GM21529 (cell line): ENCODE measurements at regions not wholly inside any gene's neighbourhood (a gene's known extent, or its start where the extent isn't known, plus 50 kb on each side); places are given as distances from the start of the nearest gene placed in this dataset.

Experiments used
- ATAC-seq: cut with Tn5 transposase; IDR thresholded peaks from one replicate; pipeline ENCODE4 v1.9.1; 2021; ENCODE audit not compliant: unreplicated experiment

DNA sequence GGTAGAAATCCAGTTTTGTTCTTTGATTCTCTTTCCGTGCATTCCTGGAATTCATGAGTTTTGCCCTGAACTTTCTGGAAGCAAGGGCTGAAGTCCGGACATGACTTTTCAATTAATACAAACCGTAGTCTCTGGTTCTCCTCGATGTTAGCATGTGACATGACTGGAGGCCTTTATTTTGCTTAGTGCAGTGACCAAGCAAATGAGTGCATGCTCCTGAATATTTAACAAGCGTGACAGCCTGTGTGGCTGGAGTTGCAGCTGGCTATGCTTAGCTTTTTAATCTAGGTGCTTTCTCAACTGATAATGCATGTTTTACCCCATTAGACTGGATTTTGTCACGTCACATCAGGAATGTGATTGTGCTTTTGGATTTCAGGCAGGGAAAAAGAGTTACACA is 302.1 kb downstream of the MAP2K6 start:
- ATAC-seq, result no peak

DNA sequence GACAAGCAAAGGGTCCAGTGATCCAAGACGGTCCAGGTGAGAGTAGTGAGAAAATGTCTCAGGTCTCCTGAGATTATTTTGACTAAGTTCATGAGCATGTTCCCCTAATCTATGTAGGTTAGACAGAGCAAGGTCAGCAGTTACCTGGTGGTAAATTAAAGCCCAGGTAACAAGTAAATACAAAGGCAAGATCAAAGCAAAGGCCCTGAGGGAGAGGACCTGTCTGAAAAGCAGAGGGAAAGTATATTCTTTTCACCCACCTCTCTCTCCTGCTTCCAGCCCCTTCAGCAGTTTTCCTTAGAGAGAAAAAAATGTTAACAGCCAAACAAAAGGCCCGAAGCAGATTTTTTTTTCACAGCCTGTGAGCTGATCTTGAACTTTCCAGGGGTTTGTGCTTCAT is 302.7 kb downstream of the MAP2K6 start:
- ATAC-seq, result no peak

DNA sequence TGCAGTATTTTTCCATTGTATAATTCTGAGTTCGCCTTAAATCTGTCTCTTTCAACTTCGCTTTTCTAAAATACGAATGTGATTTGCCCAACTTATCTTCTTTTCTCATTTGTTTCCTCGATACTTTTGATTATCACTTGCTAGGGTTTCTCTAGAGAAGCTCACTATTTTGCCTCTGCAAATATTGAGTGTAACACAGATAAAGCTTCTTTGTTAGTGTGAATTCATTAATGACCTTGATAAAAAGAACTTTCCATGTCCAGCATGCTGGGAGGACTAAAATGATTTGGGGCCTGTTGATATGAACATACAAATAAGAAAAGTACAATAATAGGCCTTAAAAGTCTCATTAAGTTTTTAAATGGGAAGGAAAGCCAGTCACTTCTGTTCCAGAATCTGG is 303.3 kb downstream of the MAP2K6 start:
- ATAC-seq, result no peak

DNA sequence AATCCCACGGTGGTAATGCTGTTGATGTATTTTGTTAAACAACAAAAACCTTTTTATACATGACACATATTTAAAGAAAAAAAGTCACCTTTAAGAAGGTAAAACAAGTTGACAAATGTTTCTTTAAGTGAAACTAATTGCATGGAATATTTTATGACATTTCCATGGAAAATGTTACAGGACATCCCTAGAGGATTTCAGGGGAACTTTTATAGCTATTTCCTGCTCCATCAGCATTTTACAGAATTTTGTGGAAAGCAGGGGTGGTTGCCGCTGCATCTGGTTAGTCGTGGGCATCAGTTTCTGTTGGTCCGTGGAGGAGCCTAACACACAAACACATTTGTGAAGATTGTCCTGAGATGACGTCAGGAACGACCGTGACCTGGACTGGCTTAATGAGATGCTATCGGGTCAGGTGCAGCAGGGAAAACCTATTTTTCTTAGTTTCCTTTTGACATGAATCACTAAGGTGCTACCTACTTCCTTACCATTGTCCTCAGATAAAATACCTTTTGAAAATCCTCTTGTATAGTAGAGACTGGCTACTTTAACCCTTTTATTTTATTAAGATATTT is 305.1 kb downstream of the MAP2K6 start:
- no peak for ATAC-seq

DNA sequence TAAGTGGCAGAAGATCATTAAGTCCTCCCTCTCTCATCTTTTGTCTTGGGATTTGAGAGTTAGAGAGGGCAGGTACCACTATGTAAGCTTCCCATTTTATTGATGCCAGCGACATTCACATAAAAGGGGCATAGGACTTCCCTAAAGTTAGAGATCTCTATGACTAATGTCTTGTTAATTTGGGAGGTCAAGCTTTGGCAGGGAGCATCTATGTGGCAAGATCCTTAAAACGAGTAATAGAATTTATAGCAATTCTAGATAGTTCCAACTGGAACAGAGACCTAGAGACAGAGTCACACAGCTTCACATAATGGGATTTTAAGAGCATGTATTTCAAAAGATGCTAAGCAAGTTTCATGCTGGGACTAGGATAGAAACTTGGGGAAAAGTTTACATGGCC is 308.0 kb downstream of the MAP2K6 start:
- ATAC-seq, result no peak

DNA sequence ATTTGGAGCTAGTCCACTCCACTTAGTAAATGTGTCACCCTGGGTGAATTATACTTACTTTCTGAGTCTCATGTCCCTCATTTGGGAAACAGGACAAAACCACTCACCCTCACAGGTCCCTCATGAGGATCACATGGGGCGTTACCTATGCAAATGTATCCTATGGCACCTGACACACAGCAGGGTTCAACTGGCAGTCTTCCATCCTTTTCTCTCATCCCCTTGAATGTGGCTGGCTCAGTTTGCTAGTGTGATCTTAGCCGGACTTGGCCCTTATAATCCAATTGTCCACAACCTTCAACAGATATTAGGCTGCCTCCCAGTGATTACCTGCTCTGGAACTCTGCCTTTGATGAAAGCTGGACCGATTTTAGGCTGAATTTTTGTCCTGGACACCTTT is 308.8 kb downstream of the MAP2K6 start:
- ATAC-seq, result no peak

DNA sequence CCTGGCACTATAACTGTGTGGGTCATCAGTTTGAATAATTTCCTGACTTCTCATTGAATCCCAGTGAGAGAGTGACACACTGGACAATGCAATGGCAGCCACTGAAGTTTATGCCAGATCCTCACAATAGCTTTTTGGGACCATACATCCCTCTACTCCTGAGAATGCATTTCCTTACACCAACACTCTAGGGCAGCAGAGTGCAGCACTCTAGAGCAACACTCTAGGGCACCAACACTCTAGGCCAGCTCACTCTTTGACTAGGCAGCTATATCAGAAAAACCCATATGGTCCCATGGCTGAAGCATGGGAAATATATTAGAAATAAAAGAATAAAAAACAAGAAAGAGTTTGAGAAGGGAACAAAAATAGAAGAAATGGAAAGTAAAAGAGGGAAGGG is 309.2 kb downstream of the MAP2K6 start:
- no peak for ATAC-seq

DNA sequence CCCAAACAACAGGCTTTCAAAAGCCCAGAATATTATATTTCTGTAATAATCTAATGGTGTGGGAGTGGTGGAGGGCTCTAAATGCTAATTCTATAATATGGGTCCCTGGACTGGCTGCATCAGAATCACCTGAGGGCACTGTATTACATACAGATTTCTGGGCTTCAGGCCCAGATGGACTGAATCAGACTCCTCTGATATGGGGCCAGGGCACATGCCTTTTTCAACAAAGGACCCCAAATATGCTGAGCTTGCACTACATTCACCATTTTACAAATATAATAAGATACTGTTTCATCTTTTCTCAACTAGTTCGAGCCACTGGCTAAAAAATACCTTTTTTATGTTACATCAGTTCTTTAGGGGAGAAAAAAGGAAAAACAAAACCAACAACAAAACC is 309.7 kb downstream of the MAP2K6 start:
- ATAC-seq, result no peak

DNA sequence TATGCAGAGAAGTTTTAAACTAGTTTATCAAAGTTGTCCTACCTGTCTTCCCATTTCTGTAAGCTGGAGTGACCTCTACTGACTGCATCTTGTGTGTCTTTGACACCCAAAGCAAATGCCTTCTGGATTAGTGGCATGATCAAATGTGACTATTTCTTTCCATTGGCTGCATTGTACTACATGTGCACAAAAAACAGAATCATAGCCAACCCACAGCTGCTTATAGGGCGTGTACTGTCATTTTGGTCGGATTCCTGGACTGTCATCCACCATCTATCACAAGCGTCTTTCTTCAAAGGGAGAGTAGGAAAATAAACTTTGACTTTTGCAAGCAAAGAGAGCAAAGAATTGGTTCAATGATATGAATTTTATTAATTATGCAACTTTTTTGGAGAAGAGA is 310.6 kb downstream of the MAP2K6 start:
- no peak for ATAC-seq

DNA sequence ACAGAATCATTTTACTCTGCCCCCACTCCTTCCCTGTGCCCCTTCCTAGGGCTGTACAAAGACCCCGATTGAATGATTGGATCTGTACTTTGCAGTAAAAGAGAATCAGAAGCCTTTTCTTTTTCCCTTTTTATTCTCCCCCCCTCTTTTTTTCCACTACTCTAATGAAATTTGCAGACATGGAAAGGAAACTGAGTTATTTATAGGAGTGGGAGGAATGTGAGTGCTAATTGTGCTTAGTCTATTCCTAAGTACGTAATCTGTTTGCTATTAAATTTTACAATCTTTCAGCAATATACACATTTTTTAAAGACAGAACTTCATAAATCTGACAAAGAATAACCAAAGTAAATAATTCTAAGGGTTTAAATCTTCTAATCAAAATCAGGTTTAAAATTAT is 314.3 kb downstream of the MAP2K6 start:
- ATAC-seq, result no peak

DNA sequence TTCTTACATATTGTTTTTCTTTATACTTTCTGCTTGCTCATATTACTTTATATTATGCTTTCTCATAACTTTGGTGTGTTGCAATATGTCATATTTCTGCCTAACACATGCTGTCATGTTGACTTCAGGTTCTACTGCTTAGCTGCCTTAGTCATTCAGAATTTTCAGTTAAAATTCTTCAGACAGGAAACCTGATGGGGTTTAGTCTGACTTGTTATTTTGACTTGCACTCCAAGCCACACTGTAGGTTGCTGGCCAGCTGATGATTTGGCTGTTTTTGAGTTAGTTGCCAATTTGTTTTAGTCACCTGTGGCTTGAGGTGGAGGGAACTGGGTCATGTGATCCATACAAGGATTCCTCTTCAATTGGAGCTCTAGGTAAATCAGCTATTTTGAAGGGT is 315.4 kb downstream of the MAP2K6 start:
- ATAC-seq, result no peak

DNA sequence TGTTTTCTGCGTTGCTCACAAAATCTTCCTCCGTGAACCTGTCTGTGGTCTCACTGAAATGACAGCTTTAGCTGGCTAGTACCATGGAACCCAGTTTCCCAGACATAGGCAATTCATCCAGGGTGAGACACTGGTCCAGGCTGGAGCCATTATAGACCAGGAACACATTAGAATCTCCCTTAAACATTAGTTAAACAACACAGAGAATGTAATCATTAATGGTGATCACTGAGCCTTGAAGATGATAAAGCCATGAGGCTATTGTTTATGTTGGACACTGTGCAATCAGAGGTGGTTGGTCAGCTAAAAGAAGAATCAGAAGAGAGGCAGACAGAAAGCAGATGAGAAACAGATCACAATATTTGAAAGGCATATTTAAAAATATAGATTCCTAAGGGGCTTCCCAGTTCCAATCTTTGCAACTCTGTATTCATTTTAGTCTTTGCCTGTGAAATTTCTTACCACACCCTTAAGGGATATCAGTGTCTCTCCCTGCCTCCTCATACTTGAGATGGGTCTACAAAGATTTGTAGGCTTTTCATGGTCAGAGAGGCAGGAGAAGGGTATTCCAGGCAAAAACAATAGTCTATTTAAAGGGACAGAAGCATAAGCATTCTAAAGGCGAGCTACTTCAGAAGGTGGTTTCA is 317.9 kb downstream of the MAP2K6 start:
- no peak for ATAC-seq

DNA sequence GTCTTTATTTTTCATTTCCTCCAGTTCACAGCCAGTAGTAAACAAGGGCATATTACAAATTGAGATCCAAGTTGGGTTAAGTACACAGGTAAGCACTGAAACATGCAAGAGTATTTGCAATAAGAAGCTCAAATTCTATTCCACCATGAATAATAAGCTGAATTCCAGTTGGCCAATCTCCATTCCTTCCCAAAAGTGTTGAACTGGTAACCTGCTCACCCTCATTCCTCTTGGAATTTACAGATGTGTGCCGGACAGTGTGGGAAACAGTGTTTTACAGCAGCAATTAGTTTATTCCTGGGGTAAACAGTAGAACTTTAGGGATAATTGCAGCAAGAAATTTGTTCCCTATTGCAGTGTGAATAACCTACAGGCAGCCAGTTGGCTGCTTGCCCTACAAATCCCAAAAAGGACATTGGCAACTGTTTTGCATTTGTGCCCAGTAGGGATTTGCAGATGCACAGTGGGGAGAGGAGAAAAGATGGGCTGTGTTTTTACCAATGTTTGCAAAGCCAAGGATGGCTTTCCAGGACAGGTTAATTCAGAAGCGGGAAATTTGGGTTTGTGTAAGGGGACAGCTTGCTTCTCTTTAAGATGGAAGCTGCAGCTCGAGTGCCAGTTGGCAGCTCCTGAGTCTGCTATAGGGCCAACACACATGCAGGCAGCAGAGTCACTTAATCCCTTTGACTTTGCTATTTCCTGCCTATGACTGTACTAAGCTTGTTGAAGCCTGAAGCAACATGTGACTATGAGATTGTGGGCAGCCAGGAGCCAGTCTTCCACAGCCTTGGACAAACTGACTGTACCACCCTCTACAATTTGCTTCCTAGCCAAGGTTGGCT is 318.9 kb downstream of the MAP2K6 start:
- ATAC-seq, result no peak

DNA sequence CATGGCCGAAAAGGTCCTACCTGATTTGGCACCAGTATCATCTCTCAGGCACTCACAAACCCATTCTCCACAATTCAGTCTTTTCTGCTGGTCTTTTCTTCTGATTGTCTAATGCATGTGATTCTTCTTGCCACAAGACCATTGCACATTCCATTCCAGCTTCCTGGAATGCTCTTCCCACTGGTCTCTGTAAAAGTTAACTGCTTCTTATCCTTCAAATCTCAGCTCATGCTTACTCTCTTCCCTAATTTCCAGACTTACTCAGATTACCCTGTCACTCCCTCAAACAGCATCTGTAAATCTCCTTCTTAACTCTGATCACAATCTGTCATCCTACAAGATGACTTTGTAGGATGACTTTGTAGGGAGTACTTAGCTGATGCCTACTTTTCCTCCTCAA is 320.2 kb downstream of the MAP2K6 start:
- ATAC-seq, result no peak

DNA sequence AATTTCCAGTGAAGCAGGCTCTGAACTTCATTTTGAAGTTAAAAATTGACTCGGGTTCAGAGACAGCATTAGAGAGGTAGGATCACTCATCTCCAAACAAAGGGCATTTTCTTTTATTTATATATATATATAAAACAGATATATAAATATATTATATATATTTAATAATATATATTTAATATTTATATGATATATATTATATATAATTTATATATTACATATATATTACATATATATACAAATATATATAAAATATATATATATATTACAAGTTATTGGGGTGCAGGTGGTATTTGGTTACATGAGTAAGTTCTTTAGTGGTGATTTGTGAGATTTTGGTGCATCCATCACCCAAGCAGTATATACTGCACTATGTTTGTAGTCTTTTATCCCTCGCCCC is 320.8 kb downstream of the MAP2K6 start:
- ATAC-seq, result no peak

DNA sequence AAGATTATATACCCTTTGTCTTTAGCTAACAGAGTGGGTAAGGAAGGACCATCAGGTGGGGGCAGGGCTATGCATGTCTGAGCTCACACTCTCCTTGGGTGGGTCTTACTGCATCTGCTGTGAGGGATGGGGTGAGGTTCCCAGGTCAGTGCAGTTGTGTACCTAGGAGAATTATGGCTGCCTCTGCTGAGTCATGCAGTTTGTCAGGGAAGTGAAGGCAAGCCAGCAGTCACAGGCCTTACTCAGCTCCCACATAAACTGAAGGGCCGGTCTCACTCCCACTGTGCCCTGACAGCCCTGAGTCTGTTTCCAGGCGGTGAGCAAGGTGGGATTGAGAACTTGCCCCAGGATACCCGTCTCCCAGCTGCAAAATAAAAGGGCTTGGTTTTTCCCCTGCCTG is 328.6 kb downstream of the MAP2K6 start:
- ATAC-seq, result no peak

DNA sequence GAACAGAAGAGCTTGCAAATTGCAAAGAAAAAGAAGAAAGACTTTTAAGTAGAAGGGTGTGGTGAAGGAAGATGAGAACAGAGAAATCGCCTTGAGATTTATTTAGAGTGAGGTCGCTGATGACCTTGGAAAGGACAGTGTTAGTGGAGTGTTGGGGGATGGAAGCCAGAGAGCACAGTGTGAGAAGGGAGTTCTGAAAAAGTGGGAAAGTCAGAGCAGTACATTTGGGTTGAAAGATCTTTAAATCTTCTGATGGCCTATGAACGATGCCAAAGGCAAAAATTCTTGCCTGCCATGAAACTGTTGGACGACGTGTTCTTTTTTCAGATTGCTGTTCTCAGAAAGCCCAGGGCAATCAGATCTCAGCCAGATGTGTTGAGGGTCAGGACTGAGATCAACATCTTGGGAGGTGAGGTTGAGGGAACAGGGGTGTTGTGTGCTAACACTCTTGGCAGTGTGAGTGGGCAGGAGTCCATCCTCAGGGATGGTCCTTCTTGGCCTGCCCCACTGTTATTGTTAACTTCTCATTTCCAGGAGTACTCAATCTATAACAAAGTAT is 330.1 kb downstream of the MAP2K6 start:
- no peak for ATAC-seq

DNA sequence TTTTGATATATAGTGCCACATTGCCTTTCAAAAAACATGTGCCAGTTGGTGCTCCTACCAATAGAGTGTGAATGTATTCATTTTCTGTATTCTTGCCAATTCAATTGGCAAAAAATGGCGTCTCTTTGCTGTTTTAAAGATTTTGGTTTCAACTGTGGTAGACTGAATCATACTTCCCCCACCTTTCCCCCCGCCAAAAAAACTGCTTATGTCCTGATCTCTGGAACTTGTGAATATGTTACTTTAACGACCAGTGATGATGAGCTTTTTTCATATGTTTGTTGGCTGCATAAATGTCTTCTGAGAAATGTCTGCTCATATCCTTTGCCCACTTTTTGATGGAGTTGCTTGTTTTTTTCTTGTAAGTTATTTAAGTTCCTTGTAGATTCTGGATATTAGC is 325.1 kb upstream of the KCNJ16 start:
- ATAC-seq, result no peak

DNA sequence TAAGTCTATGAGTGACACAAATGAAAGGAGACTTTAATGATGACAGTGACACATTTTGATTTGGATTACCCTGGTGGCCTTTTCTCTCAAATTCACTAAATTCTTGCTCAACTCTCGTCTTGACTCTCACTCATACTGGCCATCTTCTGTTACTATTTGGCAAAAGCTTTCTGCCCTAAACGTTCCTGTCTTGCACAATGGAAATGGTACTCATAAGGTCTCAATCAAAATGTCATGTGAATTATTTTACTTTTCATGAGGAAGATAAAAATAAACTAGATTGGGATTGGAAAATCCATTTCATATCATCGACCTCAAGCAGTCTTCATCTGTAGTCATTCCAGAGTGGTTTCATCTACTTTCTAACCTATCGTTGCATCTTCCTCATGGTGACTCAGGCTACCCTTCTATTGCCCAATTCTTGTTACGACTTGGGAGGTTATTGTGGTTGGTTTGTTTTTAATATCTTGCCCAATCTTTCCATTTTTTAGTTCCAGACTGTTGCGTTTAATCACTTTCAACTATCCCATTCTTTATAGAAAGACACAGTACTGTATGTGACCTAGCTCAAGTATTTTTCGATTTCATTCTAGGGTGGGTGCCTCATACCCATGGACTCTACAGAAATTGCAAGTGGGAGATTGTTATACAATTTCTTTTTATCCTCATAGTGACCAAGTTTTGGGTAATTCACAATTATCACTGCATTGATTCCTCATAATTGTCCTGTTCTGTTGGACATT is 317.2 kb upstream of the KCNJ16 start:
- ATAC-seq, result no peak

DNA sequence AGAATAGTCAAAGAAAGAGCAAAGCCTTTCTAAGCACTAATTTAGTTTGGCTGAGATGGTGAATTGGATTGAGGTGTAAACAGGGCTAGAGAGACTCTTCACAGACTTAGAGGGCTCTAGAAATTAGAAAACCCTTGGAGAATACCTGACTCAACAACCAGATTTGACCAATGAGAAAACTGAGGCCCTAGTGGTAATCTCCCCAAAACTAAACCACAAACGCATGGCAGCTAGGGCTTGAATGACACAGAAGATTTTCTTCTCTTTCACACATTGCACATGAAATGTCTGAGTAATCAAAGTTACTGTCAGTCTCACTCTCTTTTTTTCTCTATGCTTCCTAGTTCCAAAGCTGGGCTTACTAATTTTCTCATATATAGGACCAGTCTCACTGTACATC is 314.5 kb upstream of the KCNJ16 start:
- no peak for ATAC-seq

DNA sequence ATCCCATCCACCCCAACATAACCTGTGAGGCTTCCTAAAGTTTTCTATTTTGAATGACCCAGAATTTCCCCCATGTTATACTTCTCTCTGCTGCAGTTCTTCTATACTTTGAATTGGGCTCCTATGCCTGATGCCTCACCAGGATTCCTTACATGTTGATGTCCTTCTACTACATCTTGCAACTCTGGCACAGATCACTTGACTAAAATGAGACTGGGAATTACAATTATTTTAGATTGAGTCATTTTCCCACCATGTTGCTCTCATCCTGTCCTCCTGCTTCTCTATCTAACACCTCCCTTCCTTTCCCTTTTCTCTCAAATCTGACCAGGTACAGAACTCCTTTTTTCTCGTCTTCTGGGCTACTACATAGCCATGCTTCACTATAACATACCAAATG is 314.0 kb upstream of the KCNJ16 start:
- ATAC-seq, result no peak
